Left hindlimb (tissue), 1 donor: ENCODE measurements at regions not wholly inside any gene's neighbourhood (a gene's known extent, or its start where the extent isn't known, plus 50 kb on each side); places are given as distances from the start of the nearest gene placed in this dataset.
"Not testable (repeated sequence)": the region's sequence is repeated elsewhere in the genome, so short reads cannot be mapped to it uniquely, and the experiment has no call there.

ENCODE experiments used
- DNase-seq: peaks from one replicate; pipeline ENCODE4 v3.0.0-alpha.2; 2018

- DNase-seq, result no peak
Measured at GRCh38 chr5:89712134-89712700, 697.3 kb downstream of the CETN3 start.

GRCh38 chr5:89711526-89711925 lies 698.0 kb downstream of the CETN3 start:
- DNase-seq, result no peak

- DNase-seq, result no peak
Measured at GRCh38 chr5:89710006-89710405, 699.5 kb downstream of the CETN3 start.

GRCh38 chr5:89707891-89708290 lies 701.7 kb downstream of the CETN3 start:
- DNase-seq, result no peak

GRCh38 chr5:89706731-89707130 lies 702.8 kb downstream of the CETN3 start:
- no peak for DNase-seq

- DNase-seq, result no peak
Measured at GRCh38 chr5:89703817-89704216, 705.7 kb downstream of the CETN3 start.

- DNase-seq, result no peak
Measured at GRCh38 chr5:89698028-89698427, 711.5 kb downstream of the CETN3 start.

GRCh38 chr5:89697581-89697980 lies 712.0 kb downstream of the CETN3 start:
- DNase-seq, result no peak

- no peak for DNase-seq
Measured at GRCh38 chr5:89695371-89695770, 714.2 kb downstream of the CETN3 start.

GRCh38 chr5:89694026-89694550 lies 715.5 kb downstream of the CETN3 start:
- DNase-seq, result no peak

GRCh38 chr5:89690331-89690730 lies 719.2 kb downstream of the CETN3 start:
- no peak for DNase-seq

- no peak for DNase-seq
Measured at GRCh38 chr5:89686081-89686765, 723.3 kb downstream of the CETN3 start.

GRCh38 chr5:89676634-89677033 lies 732.9 kb downstream of the CETN3 start:
- no peak for DNase-seq

GRCh38 chr5:89673019-89673418 lies 736.5 kb downstream of the CETN3 start:
- no peak for DNase-seq

- no peak for DNase-seq
Measured at GRCh38 chr5:89668821-89669220, 740.7 kb downstream of the CETN3 start.

GRCh38 chr5:89662499-89662898 lies 747.1 kb downstream of the CETN3 start:
- DNase-seq, result no peak

- DNase-seq, result no peak
Measured at GRCh38 chr5:89638871-89639270, 755.9 kb upstream of the MEF2C start.

GRCh38 chr5:89634176-89634575 lies 751.2 kb upstream of the MEF2C start:
- DNase-seq, result not testable (repeated sequence)

GRCh38 chr5:89630064-89630463 lies 747.1 kb upstream of the MEF2C start:
- DNase-seq, result not testable (repeated sequence)

GRCh38 chr5:89628876-89629635 lies 746.1 kb upstream of the MEF2C start:
- DNase-seq, result no peak

GRCh38 chr5:89615839-89616518 lies 733.0 kb upstream of the MEF2C start:
- no peak for DNase-seq

GRCh38 chr5:89613222-89613956 lies 730.4 kb upstream of the MEF2C start:
- no peak for DNase-seq
